ENCODE measurements at regions not wholly inside any gene's neighbourhood (a gene's known extent, or its start where the extent isn't known, plus 50 kb on each side); places are given as distances from the start of the nearest gene placed in this dataset.

DNA sequence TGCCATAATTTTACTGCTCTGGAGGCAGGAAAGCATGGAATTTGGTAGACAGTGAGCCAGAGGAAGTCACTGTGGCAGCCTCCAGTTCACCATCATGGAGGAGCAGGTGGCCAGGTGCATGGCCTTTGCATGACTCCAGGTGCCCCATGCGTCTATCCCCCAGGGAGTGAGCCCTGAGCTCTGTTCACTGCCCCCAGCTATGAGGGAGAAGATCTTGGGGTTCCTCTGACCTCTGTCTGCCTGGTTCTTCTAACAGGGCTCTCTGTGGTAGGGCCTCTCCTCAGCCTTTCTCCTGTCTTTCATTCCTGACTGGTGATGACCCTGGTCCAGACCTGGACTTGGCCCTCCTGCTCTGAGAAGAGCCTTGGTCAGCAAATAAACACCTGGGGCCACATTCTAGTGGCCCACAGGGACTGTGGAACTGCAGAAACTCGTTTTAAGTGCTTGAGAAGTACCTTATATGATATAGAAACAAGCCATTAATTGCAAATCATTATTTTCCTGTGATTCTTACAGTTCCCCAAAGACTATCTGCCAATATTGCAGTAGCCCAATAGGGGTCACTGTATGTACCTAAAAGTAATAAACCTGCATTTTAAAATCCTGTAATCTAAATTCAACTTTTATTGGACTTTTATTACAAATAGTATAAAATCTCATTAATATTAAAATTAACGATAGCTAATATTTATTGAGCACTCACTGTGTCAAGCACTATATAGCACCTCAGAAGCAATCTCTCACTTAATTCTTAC lies 120.0 kb upstream of the SYT13 start:
- TF ChIP-seq, protein P1, sequence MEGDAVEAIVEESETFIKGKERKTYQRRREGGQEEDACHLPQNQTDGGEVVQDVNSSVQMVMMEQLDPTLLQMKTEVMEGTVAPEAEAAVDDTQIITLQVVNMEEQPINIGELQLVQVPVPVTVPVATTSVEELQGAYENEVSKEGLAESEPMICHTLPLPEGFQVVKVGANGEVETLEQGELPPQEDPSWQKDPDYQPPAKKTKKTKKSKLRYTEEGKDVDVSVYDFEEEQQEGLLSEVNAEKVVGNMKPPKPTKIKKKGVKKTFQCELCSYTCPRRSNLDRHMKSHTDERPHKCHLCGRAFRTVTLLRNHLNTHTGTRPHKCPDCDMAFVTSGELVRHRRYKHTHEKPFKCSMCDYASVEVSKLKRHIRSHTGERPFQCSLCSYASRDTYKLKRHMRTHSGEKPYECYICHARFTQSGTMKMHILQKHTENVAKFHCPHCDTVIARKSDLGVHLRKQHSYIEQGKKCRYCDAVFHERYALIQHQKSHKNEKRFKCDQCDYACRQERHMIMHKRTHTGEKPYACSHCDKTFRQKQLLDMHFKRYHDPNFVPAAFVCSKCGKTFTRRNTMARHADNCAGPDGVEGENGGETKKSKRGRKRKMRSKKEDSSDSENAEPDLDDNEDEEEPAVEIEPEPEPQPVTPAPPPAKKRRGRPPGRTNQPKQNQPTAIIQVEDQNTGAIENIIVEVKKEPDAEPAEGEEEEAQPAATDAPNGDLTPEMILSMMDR (conservative IDR thresholded peaks at IDR 0.05; ENCODE audit: low read length) = peak; percentile 68
- TF ChIP-seq EZH2phosphoT487 (IDR thresholded peaks at IDR 0.05; ENCODE audit: borderline replicate concordance) = no peak

All from Loucy (cell line).